Posterior vena cava (tissue), 2 donors: ENCODE measurements at regions not wholly inside any gene's neighbourhood (a gene's known extent, or its start where the extent isn't known, plus 50 kb on each side); places are given as distances from the start of the nearest gene placed in this dataset.

Experiments used
- DNase-seq: peaks from one replicate; pipeline ENCODE4 v3.0.0-alpha.2; 2020; ENCODE audit warnings: low spot score
- intact Hi-C, 2 donors: fragments of 100-400 bp; cut with DNase I; formaldehyde crosslinking; loops; one replicate each; pipeline versions ENCODE4 v1.14.1 to v1.14.2; 2022 to 2023
- donor health status: DM: yes; HTN: yes; CAD: no.
- donor health status: DM: yes; HTN: yes; CAD: no.

DNA sequence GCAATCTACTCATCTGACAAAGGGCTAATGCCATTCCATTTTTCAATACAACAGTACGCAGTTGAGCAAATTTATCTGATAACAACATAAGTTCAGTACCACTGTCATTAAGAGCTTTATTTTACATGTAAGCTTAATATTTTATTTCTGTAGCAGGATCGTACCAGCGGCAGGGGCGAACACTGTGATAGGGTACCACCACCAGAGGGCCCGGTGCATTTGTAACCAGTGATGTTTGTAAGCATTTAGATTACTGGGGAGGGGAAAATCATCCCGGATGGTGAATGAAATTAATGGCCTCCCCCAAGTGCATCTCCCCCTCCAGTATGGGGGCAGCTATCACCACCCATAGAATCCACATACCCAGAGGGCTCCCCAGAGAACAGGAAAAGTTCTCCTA, 179.0 kb downstream of the ADGRA3 start:
- no peak for DNase-seq
- intact Hi-C loops = no loop called here

GRCh38 chr4:22334155-22334554, 181.7 kb downstream of the ADGRA3 start:
- intact Hi-C loops = no loop called here
- no peak for DNase-seq

- no peak for DNase-seq
- intact Hi-C loops = no loop called here
Measured at GRCh38 chr4:22324422-22324821, 191.4 kb downstream of the ADGRA3 start.

- no peak for DNase-seq
- intact Hi-C loops = no loop called here
Measured at GRCh38 chr4:22323691-22324090, 192.2 kb downstream of the ADGRA3 start.

DNA sequence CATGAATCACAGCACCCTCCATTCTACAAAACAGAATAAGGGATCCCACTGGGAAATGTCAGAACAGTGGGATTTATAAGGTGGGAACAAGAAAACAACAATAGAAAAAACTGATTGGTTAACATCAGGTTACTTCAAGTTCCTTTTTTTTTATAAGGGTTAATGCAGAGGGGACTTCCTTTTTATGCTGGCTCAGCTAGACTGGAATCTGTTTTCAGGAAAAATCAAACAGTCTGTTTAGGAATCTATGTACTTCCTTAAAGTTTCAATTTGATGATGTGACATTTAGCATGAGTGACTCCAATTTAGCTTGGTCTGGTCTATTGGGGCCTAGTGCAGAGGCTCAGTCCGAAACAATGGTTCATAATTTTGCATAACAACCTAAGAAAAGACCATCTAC, 192.9 kb downstream of the ADGRA3 start:
- intact Hi-C loops = no loop called here
- no peak for DNase-seq

DNA sequence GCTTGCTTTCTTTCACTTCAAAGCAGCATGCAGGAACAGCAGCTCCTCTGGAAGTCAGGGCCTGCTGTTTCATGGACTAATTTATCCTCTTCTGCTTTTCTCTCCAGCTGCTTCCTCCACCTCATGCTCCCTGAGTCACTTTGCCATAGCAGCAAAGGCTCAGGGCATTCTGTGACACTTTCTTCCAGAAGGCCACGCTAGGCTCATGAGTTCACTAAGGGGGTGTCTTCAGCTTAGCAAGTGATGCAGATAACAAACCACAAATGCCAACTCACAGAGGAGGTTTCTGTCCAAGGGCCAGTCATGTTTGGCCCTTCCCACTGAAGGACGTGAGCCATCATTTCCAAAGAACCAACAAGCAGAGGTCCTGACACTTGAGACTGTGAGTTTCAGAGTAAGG, 200.2 kb downstream of the ADGRA3 start:
- intact Hi-C loops = no loop called here
- no peak for DNase-seq

DNA sequence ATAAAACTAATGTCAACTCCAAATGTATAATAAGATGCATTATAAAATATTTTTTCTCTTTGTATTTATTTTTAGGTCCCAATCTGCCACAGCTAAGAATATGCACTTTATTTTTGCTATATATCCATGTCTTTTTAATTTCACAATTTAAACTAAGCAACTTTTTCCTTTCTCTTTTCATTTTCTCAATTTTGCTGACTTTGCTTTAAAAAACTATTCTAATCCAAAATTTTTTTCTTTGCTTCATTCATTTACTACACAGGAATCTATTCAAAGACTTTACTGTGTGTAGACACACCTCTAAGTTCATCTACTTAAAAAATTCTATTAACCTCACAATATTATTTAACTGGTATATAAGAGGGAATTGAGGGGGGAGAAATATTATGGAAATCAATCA, 201.9 kb downstream of the ADGRA3 start:
- DNase-seq = no peak
- intact Hi-C loops = no loop called here

GRCh38 chr4:22312113-22312512, 203.8 kb downstream of the ADGRA3 start:
- intact Hi-C loops = no loop called here
- DNase-seq = no peak

DNA sequence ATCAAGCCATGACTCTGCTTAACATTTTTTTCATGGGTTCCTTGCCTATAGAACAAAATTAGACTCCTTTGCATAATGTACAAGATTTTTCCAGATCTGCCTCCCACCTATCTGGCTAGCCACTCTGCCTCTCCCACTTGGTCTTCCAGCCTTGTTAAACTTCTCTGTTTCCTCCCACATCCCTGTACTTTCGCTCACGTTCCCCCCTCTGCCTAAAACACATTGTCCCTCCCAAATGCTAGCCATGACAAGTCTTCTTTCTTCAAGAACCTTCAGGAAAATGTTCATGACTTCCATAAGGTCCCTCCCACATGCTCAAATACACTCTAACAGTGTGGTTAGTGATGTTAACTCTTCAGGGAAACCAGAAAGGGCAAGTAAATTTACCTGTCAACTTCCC, 214.6 kb downstream of the ADGRA3 start:
- intact Hi-C loops = no loop called here
- no peak for DNase-seq

DNA sequence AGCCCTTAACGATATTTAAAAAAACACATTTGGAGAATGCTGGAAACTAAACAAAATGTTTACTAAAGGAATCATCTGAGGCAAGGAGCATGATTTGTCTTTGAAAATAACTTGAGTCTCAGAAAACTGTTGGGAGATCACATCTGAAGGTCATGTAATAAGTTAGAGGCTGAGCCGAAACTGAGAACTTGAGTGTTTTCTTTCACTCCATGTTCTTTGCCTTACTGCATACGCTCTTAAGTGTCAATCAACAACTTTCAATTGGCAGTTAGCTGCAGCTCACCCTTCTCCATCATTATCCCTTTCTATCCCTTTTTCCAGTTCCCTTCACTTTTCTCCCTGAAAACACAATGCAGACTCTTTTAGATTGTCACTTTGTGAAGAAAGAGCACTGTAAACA, 216.2 kb downstream of the ADGRA3 start:
- DNase-seq = no peak
- intact Hi-C loops = no loop called here

DNA sequence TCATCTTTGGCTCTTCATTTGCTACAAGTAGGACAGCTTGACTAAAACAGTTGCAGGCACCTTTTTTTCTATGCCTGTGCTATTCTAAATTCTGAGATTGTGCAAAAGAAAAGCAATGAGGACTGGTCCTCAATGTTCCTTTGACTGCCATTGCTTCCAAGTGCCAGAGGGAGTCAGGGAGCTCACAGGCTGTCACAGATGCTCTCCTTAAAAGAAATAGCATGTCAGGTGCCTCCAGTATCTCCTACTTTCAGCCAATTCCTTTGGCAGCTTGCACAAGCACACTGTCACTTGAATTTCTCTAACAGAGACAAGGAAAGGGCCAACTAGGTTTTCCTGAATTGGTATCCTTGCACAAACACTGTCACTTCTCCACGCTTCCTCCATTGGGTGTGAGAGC, 228.2 kb downstream of the ADGRA3 start:
- no peak for DNase-seq
- intact Hi-C loops = no loop called here

DNA sequence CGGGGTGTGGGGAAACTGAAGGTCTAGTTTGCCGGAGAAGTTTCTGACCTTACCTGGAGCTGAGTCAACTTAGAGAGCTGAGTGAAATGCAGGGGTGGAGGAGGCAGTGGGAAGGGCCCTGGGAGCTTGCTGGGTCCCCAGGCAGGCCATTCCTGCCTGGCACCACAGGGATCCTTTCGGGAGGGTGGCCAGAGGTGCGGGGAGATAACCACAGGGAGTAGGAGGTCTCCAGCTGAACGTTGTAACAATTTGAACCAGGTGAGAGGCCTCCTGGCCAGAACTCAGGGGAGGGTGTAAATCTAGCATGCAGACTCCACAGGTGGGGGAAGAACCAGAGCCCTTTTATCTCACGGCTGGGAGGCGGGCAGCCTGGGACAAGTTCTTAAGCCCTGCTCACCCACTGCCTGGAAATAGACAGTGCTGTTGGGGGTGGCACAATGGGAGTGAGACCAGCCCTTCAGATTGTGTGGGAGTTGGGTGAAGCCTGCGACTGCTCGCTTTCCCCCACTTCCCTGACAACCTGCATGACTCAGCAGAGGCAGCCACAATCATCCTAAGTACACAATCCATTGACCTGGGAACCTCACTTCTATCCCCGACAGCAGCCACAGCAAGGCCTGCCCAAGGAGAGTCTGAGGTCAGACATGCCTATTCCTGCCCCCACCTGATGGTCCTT, 247.4 kb downstream of the ADGRA3 start:
- intact Hi-C loops = no loop called here
- DNase-seq = no peak

DNA sequence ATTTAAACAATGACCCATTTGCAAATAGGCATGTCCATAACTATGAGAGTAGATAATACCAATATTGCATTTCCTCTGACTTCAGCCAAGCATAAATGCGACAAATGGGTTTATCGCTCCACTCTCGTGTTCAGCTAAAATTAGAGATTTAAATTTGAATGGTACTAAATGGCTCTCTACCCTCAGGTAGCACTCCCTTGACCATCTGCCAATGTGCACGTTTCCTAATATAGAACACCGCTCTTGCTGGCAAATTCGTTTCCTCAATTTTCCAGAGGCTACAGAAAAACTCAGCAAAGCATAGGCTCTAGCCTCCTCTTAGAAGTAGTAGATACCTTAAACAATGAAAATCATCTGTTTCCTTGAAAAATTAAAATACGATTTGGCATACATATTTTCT, 251.6 kb downstream of the ADGRA3 start:
- no peak for DNase-seq
- intact Hi-C loops = no loop called here

GRCh38 chr4:22253431-22253830, 262.4 kb downstream of the ADGRA3 start:
- DNase-seq = no peak
- intact Hi-C loops = no loop called here

GRCh38 chr4:22246847-22247246, 269.0 kb downstream of the ADGRA3 start:
- intact Hi-C loops = no loop called here
- DNase-seq = no peak

DNA sequence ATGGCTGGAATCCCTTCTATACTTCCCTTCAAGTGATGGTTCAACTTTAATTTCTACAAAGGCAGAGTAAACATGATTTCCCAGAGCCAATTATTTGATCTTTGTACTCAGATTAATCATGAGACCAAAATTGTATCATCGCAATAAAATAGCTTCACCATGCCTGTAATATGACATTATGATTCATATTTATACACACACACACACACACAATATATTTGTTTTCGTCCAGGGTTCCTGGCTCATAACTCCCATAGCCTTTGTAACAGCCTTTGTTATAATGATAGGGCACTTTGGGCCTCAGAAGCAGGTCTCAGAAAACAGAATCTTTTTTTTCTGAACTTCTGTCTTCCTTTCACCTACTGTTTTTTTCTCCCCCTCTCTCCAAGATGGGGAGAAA, 270.6 kb downstream of the ADGRA3 start:
- intact Hi-C loops = no loop called here
- DNase-seq = no peak

- DNase-seq = no peak
- intact Hi-C loops = no loop called here
Measured at GRCh38 chr4:22241415-22241814, 274.5 kb downstream of the ADGRA3 start.

- no peak for DNase-seq
- intact Hi-C loops = no loop called here
Measured at GRCh38 chr4:22240814-22241213, 275.1 kb downstream of the ADGRA3 start.

- intact Hi-C loops = no loop called here
- DNase-seq = no peak
Measured at GRCh38 chr4:22238742-22239141, 277.1 kb downstream of the ADGRA3 start.

DNA sequence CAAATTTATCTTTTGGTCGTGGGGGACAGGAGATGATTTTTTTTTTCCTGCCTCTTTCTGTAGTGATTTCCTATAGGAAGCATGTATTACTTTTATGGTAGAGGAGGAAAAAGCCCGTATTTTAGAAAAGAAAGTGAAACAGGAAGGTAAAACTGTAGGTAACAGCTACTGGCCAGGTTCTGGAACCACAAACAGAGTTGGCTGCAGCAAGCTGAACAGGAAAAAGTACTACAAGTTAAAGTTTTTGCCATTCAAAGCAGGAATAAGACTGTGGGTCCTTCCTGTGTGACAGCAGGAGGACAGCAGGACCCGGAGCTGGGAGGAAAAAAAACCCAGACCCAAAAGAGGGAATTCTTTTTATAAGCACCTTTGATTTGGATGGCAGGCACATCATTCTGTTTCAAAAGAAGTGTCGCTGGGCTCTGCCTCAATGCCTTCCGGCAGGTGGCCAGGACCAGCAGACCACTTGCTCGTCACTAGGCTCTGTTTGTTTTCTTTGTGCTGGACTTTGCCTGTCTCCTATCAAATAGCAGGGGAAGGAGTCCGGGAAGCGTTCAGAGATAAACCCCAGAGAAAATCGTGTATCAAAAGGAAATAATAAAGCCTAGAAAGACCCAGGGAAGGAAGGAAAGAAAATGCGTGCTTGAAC, 277.9 kb downstream of the ADGRA3 start:
- DNase-seq = no peak
- intact Hi-C loops = no loop called here

DNA sequence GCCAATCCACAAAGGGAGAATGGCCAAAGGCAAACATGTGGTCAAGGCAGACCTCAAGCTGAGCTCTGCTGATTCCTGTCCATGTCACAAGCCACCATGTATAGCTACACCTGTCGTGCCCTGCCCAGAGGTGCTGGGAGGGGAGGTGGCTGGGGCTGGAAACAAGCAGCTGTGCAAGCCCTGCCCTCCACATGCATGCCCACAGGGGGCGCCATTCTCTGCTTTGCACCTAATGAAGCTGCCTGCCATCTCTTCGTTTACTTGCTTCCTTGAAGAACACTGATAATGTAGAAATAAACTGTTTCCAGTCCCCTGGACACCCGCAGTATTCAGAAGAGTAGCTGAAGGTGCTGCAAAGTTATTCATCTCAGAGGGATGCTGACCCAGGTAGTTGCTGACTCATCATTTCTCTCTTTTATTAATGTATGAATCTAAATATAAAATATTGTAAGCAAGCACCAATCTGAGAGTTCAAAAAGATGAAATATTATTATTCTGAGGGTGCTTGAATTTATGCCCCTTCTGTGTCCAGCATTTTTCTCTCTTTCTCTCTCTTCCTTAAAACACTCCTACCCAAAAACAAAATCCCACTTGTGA, 278.6 kb downstream of the ADGRA3 start:
- intact Hi-C loops = no loop called here
- DNase-seq = no peak
